OCI-LY3 (cell line): ENCODE measurements at regions not wholly inside any gene's neighbourhood (a gene's known extent, or its start where the extent isn't known, plus 50 kb on each side); places are given as distances from the start of the nearest gene placed in this dataset.

Experiments used
- H2AFZ ChIP-seq: fragments of 200-600, 300-600 bp; shearing (Covaris generic); 2 replicates; pipeline ENCODE4 v1.6.0; 2014; ENCODE audit warnings: antibody characterized with exemption, low read depth, low read length
- H3K27ac ChIP-seq: fragments of 200-600, 300-600 bp; sonication (generic); 2 replicates; pipeline ENCODE4 v1.5.1; 2014; ENCODE audit warnings: mild to moderate bottlenecking, low read length, moderate library complexity, mixed read lengths
- H3K27me3 ChIP-seq: fragments of 200-600, 300-600 bp; sonication (generic); 2 replicates; pipeline ENCODE4 v1.6.1; 2014; ENCODE audit warnings: low read depth, low read length, mixed read lengths
- H3K36me3 ChIP-seq: fragments of 200-600, 300-600 bp; sonication (generic); replicated peaks from 2 replicates; pipeline ENCODE3; 2014; ENCODE audit warnings: low read depth, low read length, mixed read lengths
- H3K4me1 ChIP-seq: fragments of 300-600, 200-600 bp; sonication (generic); 2 replicates; pipeline ENCODE4 v1.6.1; 2014; ENCODE audit warnings: low read length, mixed read lengths
- H3K4me2 ChIP-seq: fragments of 200-600, 300-600 bp; sonication (generic); 2 replicates; pipeline ENCODE4 v1.6.1; 2014; ENCODE audit warnings: low read length, mixed read lengths
- H3K4me3 ChIP-seq: fragments of 300-600, 200-600 bp; sonication (generic); 2 replicates; pipeline ENCODE4 v1.5.1; 2014; ENCODE audit warnings: antibody characterized with exemption, mild to moderate bottlenecking, low read length, moderate library complexity
- H3K79me2 ChIP-seq: fragments of 300-600, 200-600 bp; shearing (Covaris generic); 2 replicates; pipeline ENCODE4 v1.6.1; 2014; ENCODE audit warnings: mild to moderate bottlenecking, low read length, mixed read lengths
- H3K9ac ChIP-seq: fragments of 300-600, 200-600 bp; shearing (Covaris generic); 2 replicates; pipeline ENCODE4 v1.6.0; 2014; ENCODE audit warnings: mild to moderate bottlenecking, low read length, moderate library complexity
- H3K9me3 ChIP-seq: fragments of 200-600, 300-600 bp; shearing (Covaris generic); 2 replicates; pipeline ENCODE4 v1.6.1; 2014; ENCODE audit warnings: low read length, mixed read lengths; ENCODE audit not compliant: insufficient read depth
- H4K20me1 ChIP-seq: fragments of 200-600, 300-600 bp; sonication (generic); 2 replicates; pipeline ENCODE4 v1.6.1; 2016; ENCODE audit warnings: low read length, mixed read lengths; ENCODE audit not compliant: insufficient read depth
- EZH2phosphoT487 ChIP-seq: fragments of 200-600 bp; shearing (Covaris generic); IDR thresholded peaks from 2 replicates; pipeline ENCODE4 v1.6.1; 2018; ENCODE audit warnings: antibody characterized with exemption, mixed run types, low read depth
- TF ChIP-seq, protein P1 (sequence below): fragments of 200-600, 300-600 bp; sonication (generic); IDR thresholded peaks from 2 replicates; pipeline ENCODE4 v1.5.1; 2014; ENCODE audit warnings: antibody characterized with exemption, low read length, low read depth

DNA sequence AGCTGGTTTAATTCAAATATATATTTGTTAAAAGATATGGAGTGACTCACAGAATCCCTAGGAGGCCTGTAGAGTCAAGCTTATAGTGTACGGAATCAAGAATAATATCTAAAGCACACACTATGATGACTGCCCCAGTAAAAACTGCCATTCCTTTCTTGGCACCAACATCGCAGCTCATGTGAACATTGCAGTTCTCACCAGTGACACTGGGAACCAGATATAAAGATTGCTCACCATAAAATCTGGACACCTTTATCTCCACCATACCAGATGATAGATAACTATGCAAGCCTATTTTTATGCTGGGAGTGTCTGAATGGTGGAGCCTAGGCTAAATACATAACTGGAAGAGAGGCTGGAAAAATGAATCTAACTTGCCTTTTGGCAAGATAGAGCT, 463.9 kb upstream of the TBX3 start:
- Histone ChIP-seq H3K4me2 (no peak overlapping the region), H3K9me3 (no peaks in the 10 kb centered on the region), H2AFZ (no peak overlapping the region), H3K4me1 (peaks cover 13% of the 10 kb centered on the region), H3K9ac (no peak overlapping the region), H3K27me3 (no peaks in the 10 kb centered on the region), H3K36me3 (peaks cover 2% of the 10 kb centered on the region), H3K4me3 (no peak overlapping the region), H3K27ac (no peak overlapping the region), H3K79me2 (no peaks in the 10 kb centered on the region), H4K20me1 (no peaks in the 10 kb centered on the region)
- no peak for TF ChIP-seq EZH2phosphoT487
- TF ChIP-seq, protein P1, sequence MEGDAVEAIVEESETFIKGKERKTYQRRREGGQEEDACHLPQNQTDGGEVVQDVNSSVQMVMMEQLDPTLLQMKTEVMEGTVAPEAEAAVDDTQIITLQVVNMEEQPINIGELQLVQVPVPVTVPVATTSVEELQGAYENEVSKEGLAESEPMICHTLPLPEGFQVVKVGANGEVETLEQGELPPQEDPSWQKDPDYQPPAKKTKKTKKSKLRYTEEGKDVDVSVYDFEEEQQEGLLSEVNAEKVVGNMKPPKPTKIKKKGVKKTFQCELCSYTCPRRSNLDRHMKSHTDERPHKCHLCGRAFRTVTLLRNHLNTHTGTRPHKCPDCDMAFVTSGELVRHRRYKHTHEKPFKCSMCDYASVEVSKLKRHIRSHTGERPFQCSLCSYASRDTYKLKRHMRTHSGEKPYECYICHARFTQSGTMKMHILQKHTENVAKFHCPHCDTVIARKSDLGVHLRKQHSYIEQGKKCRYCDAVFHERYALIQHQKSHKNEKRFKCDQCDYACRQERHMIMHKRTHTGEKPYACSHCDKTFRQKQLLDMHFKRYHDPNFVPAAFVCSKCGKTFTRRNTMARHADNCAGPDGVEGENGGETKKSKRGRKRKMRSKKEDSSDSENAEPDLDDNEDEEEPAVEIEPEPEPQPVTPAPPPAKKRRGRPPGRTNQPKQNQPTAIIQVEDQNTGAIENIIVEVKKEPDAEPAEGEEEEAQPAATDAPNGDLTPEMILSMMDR: no peak

DNA sequence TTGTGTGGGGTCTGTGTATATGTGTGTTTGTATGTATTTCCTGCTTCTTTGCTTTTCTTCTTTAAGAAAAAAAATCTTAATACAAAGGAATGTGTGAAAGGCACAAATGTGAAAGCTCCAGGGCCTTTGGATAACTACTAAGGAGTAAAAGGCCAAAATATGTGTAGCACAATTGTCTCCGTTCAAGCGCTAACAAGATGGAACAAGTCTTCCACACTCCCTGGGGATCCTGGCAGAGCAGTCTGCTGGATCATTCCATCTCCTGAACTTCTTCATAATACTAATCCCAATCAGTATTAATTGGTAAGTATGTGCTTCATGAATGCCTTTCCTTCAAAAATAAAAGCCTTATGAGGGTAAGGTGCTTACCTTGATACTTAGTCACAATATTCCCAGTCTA, 462.5 kb upstream of the TBX3 start:
- peaks cover 13% of the 10 kb centered on the region for H3K4me1 ChIP-seq
- H3K9me3 ChIP-seq: no peaks in the 10 kb centered on the region
- H3K4me3 ChIP-seq: no peak overlapping the region
- no peaks in the 10 kb centered on the region for H4K20me1 ChIP-seq
- H3K4me2 ChIP-seq: no peak overlapping the region
- no peak overlapping the region for H3K9ac ChIP-seq
- H3K27me3 ChIP-seq: no peaks in the 10 kb centered on the region
- TF ChIP-seq, protein P1: no peak
- TF ChIP-seq EZH2phosphoT487: no peak
- no peak overlapping the region for H2AFZ ChIP-seq
- H3K79me2 ChIP-seq: no peaks in the 10 kb centered on the region
- H3K27ac ChIP-seq: no peak overlapping the region
- H3K36me3 ChIP-seq: peaks cover 2% of the 10 kb centered on the region

GRCh38 chr12:115144425-115144824, 460.4 kb upstream of the TBX3 start:
- Histone ChIP-seq H3K4me3 (no peak overlapping the region), H3K79me2 (no peaks in the 10 kb centered on the region), H3K9me3 (no peaks in the 10 kb centered on the region), H3K9ac (no peak overlapping the region), H3K4me1 (peaks cover 13% of the 10 kb centered on the region), H3K36me3 (no peaks in the 10 kb centered on the region), H3K27ac (no peak overlapping the region), H2AFZ (no peak overlapping the region), H4K20me1 (no peaks in the 10 kb centered on the region), H3K27me3 (no peaks in the 10 kb centered on the region), H3K4me2 (no peak overlapping the region)
- TF ChIP-seq, protein P1: no peak
- no peak for TF ChIP-seq EZH2phosphoT487

- no peak for TF ChIP-seq EZH2phosphoT487
- TF ChIP-seq, protein P1: no peak
- Histone ChIP-seq H3K9me3 (0 out of 2 replicates have a peak, but pooled peaks cover 3% of the 10 kb centered on the region), H3K27ac (no peak overlapping the region), H3K4me1 (peaks cover 13% of the 10 kb centered on the region), H3K79me2 (no peaks in the 10 kb centered on the region), H3K4me3 (no peak overlapping the region), H4K20me1 (no peaks in the 10 kb centered on the region), H2AFZ (no peak overlapping the region), H3K27me3 (no peaks in the 10 kb centered on the region), H3K4me2 (no peak overlapping the region), H3K36me3 (no peaks in the 10 kb centered on the region), H3K9ac (no peak overlapping the region)
Observed at GRCh38 chr12:115140981-115141655, 457.1 kb upstream of the TBX3 start.
